Esophagus squamous epithelium (tissue), 5 donors: ENCODE measurements at regions not wholly inside any gene's neighbourhood (a gene's known extent, or its start where the extent isn't known, plus 50 kb on each side); places are given as distances from the start of the nearest gene placed in this dataset.

Experiments
- DNase-seq: peaks from one replicate; lab custom pipeline; 2025; lab: John Stamatoyannopoulos, UW
- H3K27ac ChIP-seq, 4 donors: fragments of 200-600 bp; sonication (generic); one replicate each; pipeline ENCODE4 v1.5.1; 2016 to 2019; ENCODE audit warnings: mild to moderate bottlenecking in 1 of 4
- H3K27me3 ChIP-seq, 4 donors: fragments of 200-600 bp; sonication (generic); 1 replicate in 3 of 4; 2 replicates in 1 of 4; pipeline versions ENCODE4 v1.5.1 to v1.6.0; 2017 to 2021; ENCODE audit warnings: antibody characterized with exemption in 1 of 4
- H3K36me3 ChIP-seq, 3 donors: fragments of 200-600 bp; sonication (generic); one replicate each; pipeline ENCODE4 v1.5.1; 2016 to 2019
- H3K4me1 ChIP-seq, 3 donors: fragments of 200-600 bp; sonication (generic); one replicate each; pipeline ENCODE4 v1.5.1; 2017 to 2019
- H3K4me3 ChIP-seq, 4 donors: fragments of 200-600 bp; sonication (generic); 1 replicate in 3 of 4; 2 replicates in 1 of 4; pipeline ENCODE4 v1.5.1; 2016 to 2019; ENCODE audit warnings: mild to moderate bottlenecking in 2 of 4, moderate library complexity in 1 of 4
- H3K9me3 ChIP-seq, 3 donors: fragments of 200-600 bp; sonication (generic); one replicate each; pipeline ENCODE4 v1.5.1; 2016 to 2019
- POLR2A ChIP-seq, 4 donors: fragments of 450-650 bp; IDR thresholded peaks; one replicate each; pipeline ENCODE4 v1.6.1; 2017; ENCODE audit warnings: antibody characterized with exemption in 4 of 4, mild to moderate bottlenecking in 4 of 4, moderate library complexity in 3 of 4
- WGBS, 2 donors: methylation state at CpG; one replicate each; pipeline ENCODE4 v1.1.5; 2018; 5-methylcytosine and 5-hydroxymethylcytosine counted together
- intact Hi-C: fragments of 100-400 bp; cut with DNase I; formaldehyde crosslinking; loops from one replicate; pipeline ENCODE4 v1.15.0; 2022
- TF ChIP-seq, protein P1 (sequence below), 6 experiments: fragments of 450-650 bp in 4 of 6; fragments of 200-600 bp in 2 of 6; sonication (generic) in 2 of 6; IDR thresholded peaks; one replicate each; pipeline ENCODE4 v1.5.1; 2016 to 2019; ENCODE audit warnings: antibody characterized with exemption in 6 of 6, mild to moderate bottlenecking in 4 of 6, moderate library complexity in 4 of 6
- donor health status: DM: yes; HTN: yes; CAD: no.

DNA sequence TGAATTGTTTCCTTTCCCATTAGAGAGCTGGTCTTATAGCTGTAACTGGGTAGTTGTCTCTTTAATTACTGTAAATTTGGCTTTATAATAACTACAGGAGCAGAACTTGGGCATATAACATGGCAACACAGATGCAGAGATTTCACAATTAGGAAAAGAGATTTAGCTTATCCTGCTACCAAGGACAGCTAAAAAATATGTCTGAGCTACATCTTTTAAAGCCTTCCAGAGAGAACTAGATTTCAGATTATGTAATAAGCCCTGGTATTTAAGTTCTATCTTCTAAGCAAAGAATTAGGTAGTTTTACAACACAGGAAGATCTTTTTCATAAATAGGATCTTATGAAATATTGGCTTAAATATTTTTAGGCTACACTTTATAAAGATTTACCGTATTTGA, 313.8 kb downstream of the S1PR1 start:
- TF ChIP-seq, protein P1, sequence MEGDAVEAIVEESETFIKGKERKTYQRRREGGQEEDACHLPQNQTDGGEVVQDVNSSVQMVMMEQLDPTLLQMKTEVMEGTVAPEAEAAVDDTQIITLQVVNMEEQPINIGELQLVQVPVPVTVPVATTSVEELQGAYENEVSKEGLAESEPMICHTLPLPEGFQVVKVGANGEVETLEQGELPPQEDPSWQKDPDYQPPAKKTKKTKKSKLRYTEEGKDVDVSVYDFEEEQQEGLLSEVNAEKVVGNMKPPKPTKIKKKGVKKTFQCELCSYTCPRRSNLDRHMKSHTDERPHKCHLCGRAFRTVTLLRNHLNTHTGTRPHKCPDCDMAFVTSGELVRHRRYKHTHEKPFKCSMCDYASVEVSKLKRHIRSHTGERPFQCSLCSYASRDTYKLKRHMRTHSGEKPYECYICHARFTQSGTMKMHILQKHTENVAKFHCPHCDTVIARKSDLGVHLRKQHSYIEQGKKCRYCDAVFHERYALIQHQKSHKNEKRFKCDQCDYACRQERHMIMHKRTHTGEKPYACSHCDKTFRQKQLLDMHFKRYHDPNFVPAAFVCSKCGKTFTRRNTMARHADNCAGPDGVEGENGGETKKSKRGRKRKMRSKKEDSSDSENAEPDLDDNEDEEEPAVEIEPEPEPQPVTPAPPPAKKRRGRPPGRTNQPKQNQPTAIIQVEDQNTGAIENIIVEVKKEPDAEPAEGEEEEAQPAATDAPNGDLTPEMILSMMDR (IDR thresholded peaks at IDR 0.05), result no peak
- TF ChIP-seq POLR2A (IDR thresholded peaks at IDR 0.05), result no peak
- H3K4me3 ChIP-seq, result no peak overlapping the region
- intact Hi-C loops, result no loop called here
- no peaks in the 10 kb centered on the region for H3K27me3 ChIP-seq
- 88 to 94% methylated on average over 1 of the region's 1 CpG for WGBS, 2 donors
- no peak overlapping the region for H3K27ac ChIP-seq
- no peaks in the 10 kb centered on the region for H3K9me3 ChIP-seq
- H3K4me1 ChIP-seq, result no peaks in the 10 kb centered on the region
- no peak for DNase-seq
- no peaks in the 10 kb centered on the region for H3K36me3 ChIP-seq

DNA sequence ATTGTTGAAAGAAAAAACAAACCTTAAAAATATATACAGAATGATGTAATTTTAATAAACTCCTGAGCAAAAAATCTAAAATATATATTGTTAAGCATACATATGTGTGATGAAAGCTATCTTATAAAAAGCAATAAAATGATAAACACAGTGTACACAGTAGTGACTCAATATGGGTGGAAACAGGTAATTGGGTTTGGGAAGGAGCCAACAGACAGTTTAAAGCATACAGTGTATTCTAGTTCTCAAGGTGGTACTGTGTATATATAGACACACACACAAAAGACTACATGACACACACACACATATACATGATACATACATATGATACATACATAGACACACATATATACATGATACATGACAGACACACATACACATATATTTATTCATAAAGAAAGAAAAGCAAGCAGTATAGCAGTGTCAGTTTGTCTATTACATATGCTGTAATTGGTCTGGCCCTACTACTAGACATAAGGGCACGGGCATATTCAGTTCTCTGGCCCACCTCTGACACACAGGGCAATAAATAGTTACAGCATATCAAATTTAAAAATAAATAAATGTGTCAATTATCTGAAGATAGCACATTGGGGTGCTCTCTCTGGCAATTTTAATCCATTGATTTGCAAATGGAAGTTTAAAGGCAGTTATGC, 330.2 kb downstream of the S1PR1 start:
- H3K27me3 ChIP-seq, result no peaks in the 10 kb centered on the region
- intact Hi-C loops, result no loop called here

DNA sequence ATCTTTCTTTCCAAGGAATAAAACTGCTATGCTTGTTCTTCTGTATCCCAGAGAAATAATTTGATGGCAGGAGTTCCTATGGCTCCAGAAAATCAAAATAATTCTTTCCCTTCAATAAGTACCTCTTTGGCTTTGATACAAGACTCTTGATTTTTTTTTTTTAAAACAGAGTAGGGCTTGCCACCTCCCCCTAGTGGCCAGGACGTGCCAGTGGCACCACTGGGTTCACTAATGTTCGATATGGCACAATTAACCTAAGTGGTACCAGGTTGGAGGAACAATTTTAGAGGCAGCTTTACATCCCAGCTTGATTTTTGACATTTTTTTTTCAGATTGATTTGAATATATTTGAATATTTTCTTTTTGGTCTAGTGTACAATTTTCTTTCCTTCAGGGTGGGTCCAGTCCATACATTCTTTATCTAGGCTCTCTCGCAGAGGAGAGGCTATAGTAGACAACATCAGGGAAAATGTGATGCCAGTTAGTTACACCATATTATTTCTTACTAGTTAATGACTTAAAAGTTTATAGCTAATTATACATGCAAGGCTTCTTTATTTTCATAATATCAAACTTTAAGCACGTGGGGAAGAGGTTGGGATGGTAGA, 330.9 kb downstream of the S1PR1 start:
- no peaks in the 10 kb centered on the region for H3K36me3 ChIP-seq
- 50 to 51% methylated on average over 4 of the region's 4 CpGs for WGBS, 2 donors
- DNase-seq, result no peak
- no peak overlapping the region for H3K27ac ChIP-seq
- H3K4me1 ChIP-seq, result no peaks in the 10 kb centered on the region
- no peak overlapping the region for H3K4me3 ChIP-seq
- no peaks in the 10 kb centered on the region for H3K27me3 ChIP-seq
- no peak for TF ChIP-seq POLR2A (IDR thresholded peaks at IDR 0.05)
- TF ChIP-seq, protein P1 (IDR thresholded peaks at IDR 0.05), result peak; percentile 33 to 76 (median 48)
- H3K9me3 ChIP-seq, result no peaks in the 10 kb centered on the region
- intact Hi-C loops, result no loop called here

More for the DNA sequence above, 330.2 kb downstream of the S1PR1 start:
- Histone ChIP-seq H3K9me3 (no peaks in the 10 kb centered on the region), H3K27ac (no peak overlapping the region), H3K36me3 (no peaks in the 10 kb centered on the region), H3K4me1 (no peaks in the 10 kb centered on the region), H3K4me3 (no peak overlapping the region)
- TF ChIP-seq POLR2A (IDR thresholded peaks at IDR 0.05), result no peak
- TF ChIP-seq, protein P1 (IDR thresholded peaks at IDR 0.05), result no peak
- WGBS, 2 donors, result 53 to 71% methylated on average over 1 of the region's 1 CpG
- no peak for DNase-seq

DNA sequence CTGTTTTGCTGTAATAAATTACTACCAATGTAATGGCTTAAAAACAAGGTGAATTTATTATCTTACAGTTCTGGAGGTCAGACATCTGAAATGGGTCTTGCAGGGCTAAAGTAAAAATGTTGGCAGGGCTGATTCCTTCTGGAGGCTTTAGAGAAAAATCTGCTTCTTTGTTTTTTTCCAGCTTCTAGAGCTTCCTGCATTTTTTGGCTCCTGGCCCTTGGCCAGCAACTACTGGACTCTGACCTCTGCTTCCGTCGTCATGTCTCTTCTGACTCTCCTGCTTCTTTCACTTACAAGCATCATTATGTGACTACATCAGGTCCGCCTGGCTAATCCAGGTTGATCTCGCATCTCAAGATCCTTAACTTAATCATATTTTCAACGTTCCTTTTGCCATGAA, 350.9 kb downstream of the S1PR1 start:
- TF ChIP-seq, protein P1 (IDR thresholded peaks at IDR 0.05), result no peak
- no peak for TF ChIP-seq POLR2A (IDR thresholded peaks at IDR 0.05)
- WGBS, 2 donors, result 46 to 51% methylated on average over 5 of the region's 5 CpGs
- DNase-seq, result no peak
- no peak overlapping the region for H3K4me3 ChIP-seq
- no peaks in the 10 kb centered on the region for H3K4me1 ChIP-seq
- H3K9me3 ChIP-seq, result no peaks in the 10 kb centered on the region
- no peaks in the 10 kb centered on the region for H3K27me3 ChIP-seq
- no peak overlapping the region for H3K27ac ChIP-seq
- intact Hi-C loops, result no loop called here
- no peaks in the 10 kb centered on the region for H3K36me3 ChIP-seq

DNA sequence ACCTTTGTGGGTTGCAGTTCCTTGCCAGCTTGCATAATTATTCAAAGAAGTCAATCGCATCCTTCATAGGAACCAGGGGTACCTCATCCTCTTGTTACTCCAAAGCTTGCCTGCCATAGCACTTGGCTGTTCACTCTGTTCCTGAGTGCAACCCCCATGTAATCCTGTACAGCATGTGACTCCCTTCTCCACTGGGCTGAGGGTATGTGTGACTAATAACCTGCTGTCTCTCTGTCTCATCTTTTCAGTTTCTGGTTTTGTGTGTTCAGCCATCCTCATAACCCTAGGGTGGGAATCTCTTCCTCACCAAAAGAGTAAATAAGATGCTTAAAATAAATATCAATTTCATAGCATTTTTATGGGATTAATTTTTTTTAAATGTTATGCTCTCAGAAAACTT, 351.9 kb downstream of the S1PR1 start:
- Histone ChIP-seq H3K36me3 (no peaks in the 10 kb centered on the region), H3K9me3 (no peaks in the 10 kb centered on the region), H3K27ac (no peak overlapping the region), H3K27me3 (no peaks in the 10 kb centered on the region), H3K4me3 (no peak overlapping the region), H3K4me1 (no peaks in the 10 kb centered on the region)
- WGBS, 2 donors, result 79 to 87% methylated on average over 1 of the region's 1 CpG
- TF ChIP-seq POLR2A (IDR thresholded peaks at IDR 0.05), result no peak
- TF ChIP-seq, protein P1 (IDR thresholded peaks at IDR 0.05), result no peak
- DNase-seq, result no peak
- intact Hi-C loops, result no loop called here
